IMR-90 (cell line): ENCODE measurements at regions not wholly inside any gene's neighbourhood (a gene's known extent, or its start where the extent isn't known, plus 50 kb on each side); places are given as distances from the start of the nearest gene placed in this dataset.

Experiments used
- BHLHE40 ChIP-seq: fragments of 150-350 bp; IDR thresholded peaks from 2 replicates; pipeline ENCODE4 v1.6.1; 2016; ENCODE audit warnings: mild to moderate bottlenecking, low read depth, low read length
- FOS ChIP-seq: fragments of 150-350 bp; IDR thresholded peaks from 2 replicates; pipeline ENCODE4 v1.6.1; 2016; ENCODE audit warnings: low read depth, low read length
- MXI1 ChIP-seq: IDR thresholded peaks from 2 replicates; pipeline ENCODE4 v1.6.1; 2012; ENCODE audit warnings: low read depth, mild to moderate bottlenecking, low read length, moderate library complexity, borderline replicate concordance
- POLR2A ChIP-seq: IDR thresholded peaks from 2 replicates; pipeline ENCODE4 v1.6.1; 2012; ENCODE audit warnings: mild to moderate bottlenecking, low read depth, low read length
- RAD21 ChIP-seq: IDR thresholded peaks from 2 replicates; pipeline ENCODE4 v1.6.1; 2012; ENCODE audit warnings: low read length, improper control_type of control experiment
- RFX5 ChIP-seq: IDR thresholded peaks from 2 replicates; pipeline ENCODE4 v1.8.0; 2012; ENCODE audit warnings: low read depth, mild to moderate bottlenecking, low read length, moderate library complexity
- TF ChIP-seq, protein P1 (sequence below): conservative IDR thresholded peaks from 2 replicates; pipeline ENCODE4 v1.5.1; 2012; ENCODE audit warnings: mild to moderate bottlenecking, low read depth, low read length, improper control_type of control experiment
- TF ChIP-seq, protein P2 (sequence below): fragments of 150-350 bp; IDR thresholded peaks from 2 replicates; pipeline ENCODE4 v1.6.1; 2017; ENCODE audit warnings: mild to moderate bottlenecking, antibody characterized with exemption, low read length, low read depth
- TF ChIP-seq, protein P3 (sequence below): fragments of 150-350 bp; IDR thresholded peaks from 2 replicates; pipeline ENCODE4 v1.6.1; 2016; ENCODE audit warnings: low read depth, mild to moderate bottlenecking, low read length, moderate library complexity, borderline replicate concordance

DNA sequence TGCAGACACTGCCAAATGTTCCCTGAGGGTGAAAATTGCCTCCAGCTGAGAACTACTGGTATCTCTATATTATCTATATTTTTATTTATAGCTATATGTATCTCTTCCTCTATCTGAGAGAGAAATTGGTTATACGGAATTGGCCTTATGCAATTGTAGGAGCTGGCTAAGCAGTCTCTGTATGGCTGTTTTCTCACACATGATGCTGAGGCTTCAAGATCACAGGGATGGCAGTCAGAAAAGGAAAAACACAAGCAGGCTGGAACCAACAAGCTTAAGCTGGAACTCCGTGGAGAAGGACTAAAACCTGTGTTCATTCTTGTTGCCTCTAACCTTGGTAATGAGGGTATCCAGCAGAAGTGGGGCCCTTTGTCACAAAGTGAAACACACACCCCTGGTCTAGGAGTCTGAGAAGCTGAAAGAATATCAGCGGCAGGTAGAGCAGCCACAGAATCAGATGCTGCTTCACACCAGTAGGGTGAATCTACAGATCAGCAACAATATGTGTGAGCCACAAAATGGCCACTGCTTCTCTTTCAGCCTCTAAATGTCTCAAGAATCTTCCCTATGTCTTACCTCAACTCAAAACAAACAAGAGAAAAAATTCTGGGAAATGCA, 166.5 kb upstream of the PPP1R2C start:
- TF ChIP-seq, protein P1, sequence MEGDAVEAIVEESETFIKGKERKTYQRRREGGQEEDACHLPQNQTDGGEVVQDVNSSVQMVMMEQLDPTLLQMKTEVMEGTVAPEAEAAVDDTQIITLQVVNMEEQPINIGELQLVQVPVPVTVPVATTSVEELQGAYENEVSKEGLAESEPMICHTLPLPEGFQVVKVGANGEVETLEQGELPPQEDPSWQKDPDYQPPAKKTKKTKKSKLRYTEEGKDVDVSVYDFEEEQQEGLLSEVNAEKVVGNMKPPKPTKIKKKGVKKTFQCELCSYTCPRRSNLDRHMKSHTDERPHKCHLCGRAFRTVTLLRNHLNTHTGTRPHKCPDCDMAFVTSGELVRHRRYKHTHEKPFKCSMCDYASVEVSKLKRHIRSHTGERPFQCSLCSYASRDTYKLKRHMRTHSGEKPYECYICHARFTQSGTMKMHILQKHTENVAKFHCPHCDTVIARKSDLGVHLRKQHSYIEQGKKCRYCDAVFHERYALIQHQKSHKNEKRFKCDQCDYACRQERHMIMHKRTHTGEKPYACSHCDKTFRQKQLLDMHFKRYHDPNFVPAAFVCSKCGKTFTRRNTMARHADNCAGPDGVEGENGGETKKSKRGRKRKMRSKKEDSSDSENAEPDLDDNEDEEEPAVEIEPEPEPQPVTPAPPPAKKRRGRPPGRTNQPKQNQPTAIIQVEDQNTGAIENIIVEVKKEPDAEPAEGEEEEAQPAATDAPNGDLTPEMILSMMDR = no peak
- no peak for TF ChIP-seq POLR2A
- no peak for TF ChIP-seq MXI1
- TF ChIP-seq, protein P2, sequence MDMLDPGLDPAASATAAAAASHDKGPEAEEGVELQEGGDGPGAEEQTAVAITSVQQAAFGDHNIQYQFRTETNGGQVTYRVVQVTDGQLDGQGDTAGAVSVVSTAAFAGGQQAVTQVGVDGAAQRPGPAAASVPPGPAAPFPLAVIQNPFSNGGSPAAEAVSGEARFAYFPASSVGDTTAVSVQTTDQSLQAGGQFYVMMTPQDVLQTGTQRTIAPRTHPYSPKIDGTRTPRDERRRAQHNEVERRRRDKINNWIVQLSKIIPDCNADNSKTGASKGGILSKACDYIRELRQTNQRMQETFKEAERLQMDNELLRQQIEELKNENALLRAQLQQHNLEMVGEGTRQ = no peak
- TF ChIP-seq, protein P3, sequence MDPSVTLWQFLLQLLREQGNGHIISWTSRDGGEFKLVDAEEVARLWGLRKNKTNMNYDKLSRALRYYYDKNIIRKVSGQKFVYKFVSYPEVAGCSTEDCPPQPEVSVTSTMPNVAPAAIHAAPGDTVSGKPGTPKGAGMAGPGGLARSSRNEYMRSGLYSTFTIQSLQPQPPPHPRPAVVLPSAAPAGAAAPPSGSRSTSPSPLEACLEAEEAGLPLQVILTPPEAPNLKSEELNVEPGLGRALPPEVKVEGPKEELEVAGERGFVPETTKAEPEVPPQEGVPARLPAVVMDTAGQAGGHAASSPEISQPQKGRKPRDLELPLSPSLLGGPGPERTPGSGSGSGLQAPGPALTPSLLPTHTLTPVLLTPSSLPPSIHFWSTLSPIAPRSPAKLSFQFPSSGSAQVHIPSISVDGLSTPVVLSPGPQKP = no peak
- no peak for TF ChIP-seq RAD21
- no peak for TF ChIP-seq FOS
- TF ChIP-seq RFX5 = no peak
- TF ChIP-seq BHLHE40 = no peak
